K562 (cell line): ENCODE measurements at regions not wholly inside any gene's neighbourhood (a gene's known extent, or its start where the extent isn't known, plus 50 kb on each side); places are given as distances from the start of the nearest gene placed in this dataset.

Experiments used
- BRD4 ChIP-seq: fragments of 200-600 bp; sonication (generic); IDR thresholded peaks from 2 replicates; pipeline ENCODE4 v1.6.1; 2017; ENCODE audit warnings: inconsistent platforms
- EHMT2 ChIP-seq: fragments of 450-650 bp; IDR thresholded peaks from 2 replicates; pipeline ENCODE4 v1.6.1; 2018; ENCODE audit warnings: antibody characterized with exemption
- ESRRA ChIP-seq: fragments of 450-650 bp; IDR thresholded peaks from 2 replicates; pipeline ENCODE4 v1.6.1; 2014; ENCODE audit warnings: low read depth, mild to moderate bottlenecking, moderate library complexity, borderline replicate concordance
- GTF2F1 ChIP-seq: IDR thresholded peaks from 2 replicates; pipeline ENCODE4 v1.6.1; 2011; ENCODE audit warnings: low read depth, low read length, improper control_type of control experiment
- HDAC2 ChIP-seq: fragments of 450-650 bp; IDR thresholded peaks from 2 replicates; pipeline ENCODE4 v1.6.1; 2016; ENCODE audit warnings: mild to moderate bottlenecking
- HDAC3 ChIP-seq: fragments of 450-650 bp; IDR thresholded peaks from 2 replicates; pipeline ENCODE4 v1.6.1; 2018; ENCODE audit warnings: borderline replicate concordance, mild to moderate bottlenecking, moderate library complexity; ENCODE audit not compliant: partially characterized antibody
- LEF1 ChIP-seq: fragments of 450-650 bp; IDR thresholded peaks from 2 replicates; pipeline ENCODE4 v1.6.1; 2016; ENCODE audit warnings: mild to moderate bottlenecking
- NCOA2 ChIP-seq, 2 experiments: fragments of 450-650 bp; IDR thresholded peaks; 2 replicates each; pipeline ENCODE4 v1.6.1; 2018; ENCODE audit warnings: mild to moderate bottlenecking in 2 of 2, moderate library complexity in 1 of 2; ENCODE audit not compliant: partially characterized antibody in 2 of 2
- NR2C2 ChIP-seq, 2 experiments: fragments of 200-800 bp in 1 of 2; sonication (Bioruptor generic) in 1 of 2; sonication (generic) in 1 of 2; formaldehyde crosslinking in 1 of 2; IDR thresholded peaks; 2 replicates each; pipeline versions ENCODE4 v1.6.1 to v1.8.0; 2016 to 2022; ENCODE audit warnings: mild to moderate bottlenecking in 1 of 2, missing compliant biosample characterization in 1 of 2, missing genetic modification characterization in 1 of 2, missing genetic modification reagents in 1 of 2
- PHF20 ChIP-seq: fragments of 450-650 bp; IDR thresholded peaks from 2 replicates; pipeline ENCODE4 v1.6.1; 2018; ENCODE audit not compliant: partially characterized antibody
- PHF21A ChIP-seq: fragments of 450-650 bp; IDR thresholded peaks from 2 replicates; pipeline ENCODE4 v1.6.1; 2017; ENCODE audit warnings: low read depth, borderline replicate concordance
- RCOR1 ChIP-seq, 2 experiments: IDR thresholded peaks; 2 replicates each; pipeline ENCODE4 v1.6.1; 2012; ENCODE audit warnings: low read depth in 2 of 2, low read length in 2 of 2, borderline replicate concordance in 1 of 2, improper control_type of control experiment in 1 of 2
- RNF2 ChIP-seq: sonication (generic); IDR thresholded peaks from 2 replicates; pipeline ENCODE4 v1.6.1; 2016
- SMARCC2 ChIP-seq: fragments of 450-650 bp; IDR thresholded peaks from 2 replicates; pipeline ENCODE4 v1.6.1; 2017; ENCODE audit warnings: antibody characterized with exemption, moderate library complexity, mild to moderate bottlenecking, low read depth
- SNIP1 ChIP-seq: fragments of 450-650 bp; IDR thresholded peaks from 2 replicates; pipeline ENCODE4 v1.7.1; 2017; ENCODE audit warnings: low read depth, mild to moderate bottlenecking
- SP2 ChIP-seq: IDR thresholded peaks from 2 replicates; pipeline ENCODE4 v1.6.1; 2011; ENCODE audit warnings: mild to moderate bottlenecking, low read depth, low read length, moderate library complexity; ENCODE audit not compliant: poor library complexity, severe bottlenecking; ENCODE audit errors: extremely low read depth
- TSC22D4 ChIP-seq: fragments of 450-650 bp; IDR thresholded peaks from 2 replicates; pipeline ENCODE4 v1.6.1; 2016; ENCODE audit warnings: missing genetic modification characterization, missing biosample characterization, control low read depth
- WHSC1 ChIP-seq: IDR thresholded peaks from one replicate; pipeline ENCODE4 v1.6.1; 2012; ENCODE audit warnings: low read length, control low read depth, inconsistent platforms
- XRCC3 ChIP-seq: fragments of 450-650 bp; IDR thresholded peaks from 2 replicates; pipeline ENCODE4 v1.6.1; 2017; ENCODE audit warnings: mild to moderate bottlenecking, moderate library complexity
- ZNF23 ChIP-seq: fragments of 250-450 bp; sonication (Bioruptor Pico); IDR thresholded peaks from 2 replicates; pipeline ENCODE4 v1.4.0; 2020; ENCODE audit warnings: mild to moderate bottlenecking
- ZNF76 ChIP-seq: fragments of 250-450 bp; sonication (Bioruptor Pico); IDR thresholded peaks from 2 replicates; pipeline ENCODE4 v1.4.0; 2020; ENCODE audit warnings: mild to moderate bottlenecking, moderate library complexity, borderline replicate concordance
- TF ChIP-seq, protein P1 (sequence below): fragments of 450-650 bp; IDR thresholded peaks from 2 replicates; pipeline ENCODE4 v1.6.1; 2017; ENCODE audit warnings: antibody characterized with exemption
- TF ChIP-seq, protein P2 (sequence below): fragments of 250-450 bp; sonication (Bioruptor Pico); IDR thresholded peaks from 2 replicates; pipeline ENCODE4 v1.5.0; 2021; ENCODE audit warnings: mild to moderate bottlenecking, moderate library complexity
- TF ChIP-seq, protein P3 (sequence below): fragments of 450-650 bp; IDR thresholded peaks from 2 replicates; pipeline ENCODE4 v1.6.1; 2016

DNA sequence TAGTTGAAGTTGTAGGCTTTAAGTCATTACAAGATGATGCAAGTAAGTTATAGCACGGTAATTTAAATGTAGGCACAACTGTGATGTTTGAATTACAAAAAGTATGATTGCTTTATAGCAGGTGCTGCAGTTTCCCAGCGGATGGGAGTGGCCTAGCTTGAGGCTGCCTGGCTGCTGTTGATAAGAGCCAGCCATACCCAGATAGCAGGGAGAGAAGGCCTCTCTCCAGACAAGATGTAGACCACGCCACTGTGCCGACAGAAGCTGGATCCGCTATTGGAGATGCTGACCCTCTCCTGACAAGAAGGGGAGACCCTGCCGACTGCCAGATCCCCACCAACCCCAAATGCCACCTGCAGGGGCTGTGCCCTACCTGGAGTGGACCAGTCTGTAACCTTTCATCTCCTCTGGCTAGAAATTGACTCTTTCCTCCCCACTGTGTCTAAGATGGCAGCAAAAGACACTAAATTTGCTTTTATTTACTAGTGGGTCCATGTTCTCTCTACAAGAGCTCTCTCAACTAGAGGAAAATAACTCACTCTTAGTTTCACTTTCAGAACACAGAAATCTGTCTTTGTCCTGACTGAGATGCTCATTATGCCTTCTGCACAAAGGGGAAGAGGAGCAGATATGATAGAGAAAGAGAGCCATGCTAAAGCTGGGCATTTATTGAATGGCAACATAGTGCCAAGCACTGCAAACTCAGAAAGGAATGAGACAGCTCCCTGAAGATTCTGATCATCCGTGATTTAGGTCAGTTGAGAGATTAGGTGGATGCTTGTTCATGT lies 127.9 kb downstream of the URB2 start (continued):
- TF ChIP-seq PHF20, result no peak
- TF ChIP-seq XRCC3, result no peak
- TF ChIP-seq TSC22D4, result no peak
- TF ChIP-seq HDAC2, result peak; percentile 61; the same call in 1 of the 2 replicates
- no peak for TF ChIP-seq SP2
- no peak for TF ChIP-seq PHF21A
- TF ChIP-seq, protein P1, sequence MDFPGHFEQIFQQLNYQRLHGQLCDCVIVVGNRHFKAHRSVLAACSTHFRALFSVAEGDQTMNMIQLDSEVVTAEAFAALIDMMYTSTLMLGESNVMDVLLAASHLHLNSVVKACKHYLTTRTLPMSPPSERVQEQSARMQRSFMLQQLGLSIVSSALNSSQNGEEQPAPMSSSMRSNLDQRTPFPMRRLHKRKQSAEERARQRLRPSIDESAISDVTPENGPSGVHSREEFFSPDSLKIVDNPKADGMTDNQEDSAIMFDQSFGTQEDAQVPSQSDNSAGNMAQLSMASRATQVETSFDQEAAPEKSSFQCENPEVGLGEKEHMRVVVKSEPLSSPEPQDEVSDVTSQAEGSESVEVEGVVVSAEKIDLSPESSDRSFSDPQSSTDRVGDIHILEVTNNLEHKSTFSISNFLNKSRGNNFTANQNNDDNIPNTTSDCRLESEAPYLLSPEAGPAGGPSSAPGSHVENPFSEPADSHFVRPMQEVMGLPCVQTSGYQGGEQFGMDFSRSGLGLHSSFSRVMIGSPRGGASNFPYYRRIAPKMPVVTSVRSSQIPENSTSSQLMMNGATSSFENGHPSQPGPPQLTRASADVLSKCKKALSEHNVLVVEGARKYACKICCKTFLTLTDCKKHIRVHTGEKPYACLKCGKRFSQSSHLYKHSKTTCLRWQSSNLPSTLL, result no peak
- no peak for TF ChIP-seq ZNF76 (CRISPR knock-in tag)
- TF ChIP-seq LEF1, result peak; percentile 53; the same call in 1 of the 2 replicates
- no peak for TF ChIP-seq SNIP1
- 0 out of 2 replicates have a peak, but pooled peaks have one; percentile 56 for TF ChIP-seq EHMT2
- TF ChIP-seq, protein P2, sequence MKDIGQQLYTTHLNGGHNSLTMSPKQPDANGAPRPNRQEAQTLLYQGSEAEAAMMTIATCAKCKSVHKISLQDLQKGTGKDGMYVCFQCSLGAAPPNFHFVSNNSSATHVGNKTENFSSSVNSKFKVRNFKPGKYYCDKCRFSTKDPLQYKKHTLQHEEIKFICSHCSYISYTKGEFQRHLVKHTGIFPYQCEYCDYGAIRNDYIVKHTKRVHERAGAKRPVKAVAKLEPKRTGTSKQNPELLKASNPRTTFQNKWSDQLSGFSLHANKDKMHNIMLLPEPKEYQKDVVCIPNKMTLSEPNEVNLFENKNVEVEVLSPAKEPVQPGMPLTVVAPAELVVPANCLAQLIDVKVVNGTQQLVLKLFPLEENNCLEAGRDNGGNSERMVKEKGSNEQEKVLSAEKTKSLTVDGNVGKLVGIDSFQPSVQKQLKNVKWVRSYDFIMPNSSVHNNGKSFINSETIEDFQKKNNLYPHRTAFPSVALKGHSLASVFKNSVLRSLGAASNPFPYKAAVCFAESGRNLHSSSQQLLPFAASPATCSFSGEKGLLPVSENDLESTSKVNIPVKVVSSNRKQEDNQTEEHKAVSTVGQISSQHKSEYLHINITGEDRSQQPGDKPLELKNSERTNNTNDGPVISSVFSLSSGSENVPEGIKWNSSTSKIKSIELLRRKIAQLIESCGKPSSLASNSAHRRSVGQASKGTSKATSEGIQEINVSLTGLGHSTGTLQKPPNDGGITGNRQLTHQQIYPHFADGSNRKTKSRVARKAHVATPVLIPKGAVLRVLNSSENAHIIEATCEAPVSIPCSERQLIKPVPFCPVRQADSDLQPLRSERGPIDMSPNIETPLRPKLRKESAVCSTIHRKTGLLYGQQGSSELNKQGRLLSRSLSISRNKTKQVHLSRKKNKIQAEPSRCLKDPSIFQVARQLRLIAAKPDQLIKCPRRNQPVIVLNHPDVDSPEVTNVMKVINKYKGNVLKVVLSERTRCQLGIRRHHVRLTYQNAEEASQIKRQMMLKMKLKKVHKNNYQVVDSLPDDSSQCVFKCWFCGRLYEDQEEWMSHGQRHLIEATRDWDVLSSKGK (CRISPR knock-in tag), result no peak
- peak; percentile 76 to 97; a peak in 3 of 4 replicates for TF ChIP-seq RCOR1 (IDR thresholded peaks at IDR 0.05; ENCODE audit: borderline replicate concordance in 1 of 2, low read depth in 2 of 2, low read length in 2 of 2)
- no peak for TF ChIP-seq NCOA2 (IDR thresholded peaks at IDR 0.05; ENCODE audit: partially characterized antibody in 2 of 2)
- TF ChIP-seq, protein P3, sequence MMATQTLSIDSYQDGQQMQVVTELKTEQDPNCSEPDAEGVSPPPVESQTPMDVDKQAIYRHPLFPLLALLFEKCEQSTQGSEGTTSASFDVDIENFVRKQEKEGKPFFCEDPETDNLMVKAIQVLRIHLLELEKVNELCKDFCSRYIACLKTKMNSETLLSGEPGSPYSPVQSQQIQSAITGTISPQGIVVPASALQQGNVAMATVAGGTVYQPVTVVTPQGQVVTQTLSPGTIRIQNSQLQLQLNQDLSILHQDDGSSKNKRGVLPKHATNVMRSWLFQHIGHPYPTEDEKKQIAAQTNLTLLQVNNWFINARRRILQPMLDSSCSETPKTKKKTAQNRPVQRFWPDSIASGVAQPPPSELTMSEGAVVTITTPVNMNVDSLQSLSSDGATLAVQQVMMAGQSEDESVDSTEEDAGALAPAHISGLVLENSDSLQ, result no peak
- TF ChIP-seq SMARCC2, result peak; percentile 84
- no peak for TF ChIP-seq NR2C2 (CRISPR knock-in tag; IDR thresholded peaks at IDR 0.05)
- no peak for TF ChIP-seq NR2C2 (tag; IDR thresholded peaks at IDR 0.05)
- no peak for TF ChIP-seq BRD4
- no peak for TF ChIP-seq ZNF23 (CRISPR knock-in tag)
- TF ChIP-seq GTF2F1, result no peak
- peak; percentile 60 for TF ChIP-seq HDAC3
- TF ChIP-seq WHSC1, result no peak
- no peak for TF ChIP-seq ESRRA
- 0 out of 2 replicates have a peak, but pooled peaks have one; percentile 28 for TF ChIP-seq RNF2
